ENCODE measurements at regions not wholly inside any gene's neighbourhood (a gene's known extent, or its start where the extent isn't known, plus 50 kb on each side); places are given as distances from the start of the nearest gene placed in this dataset.
"Not testable (repeated sequence)": the region's sequence is repeated elsewhere in the genome, so short reads cannot be mapped to it uniquely, and the experiment has no call there.

GRCh38 chr6:4371207-4371921 lies 236.0 kb upstream of the ECI2 start:
- DNase-seq (ENCODE audit: low read depth), result no peak

DNA sequence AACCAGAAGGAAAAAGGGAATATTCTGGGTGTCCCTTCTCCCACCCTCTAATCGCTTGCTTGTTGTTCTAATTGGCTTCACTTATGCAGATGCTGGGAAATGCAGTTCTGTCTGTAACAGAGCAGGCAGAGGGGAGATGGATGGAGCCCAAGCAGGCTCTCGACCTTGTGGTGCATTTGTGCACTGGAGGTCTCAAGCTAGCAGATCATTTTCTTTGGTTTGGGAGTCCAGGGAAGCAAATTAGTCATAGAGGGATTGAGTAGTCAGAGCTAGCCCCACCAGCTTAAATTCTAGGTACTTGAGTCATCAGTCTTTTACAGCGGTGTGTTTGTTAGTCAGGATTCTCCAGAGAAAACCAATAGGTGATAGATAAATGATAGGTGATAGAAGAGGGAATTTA lies 234.7 kb upstream of the ECI2 start:
- peak; percentile 72 for DNase-seq (ENCODE audit: low read depth)

- peak; percentile 35 for DNase-seq (ENCODE audit: low read depth)
Measured at GRCh38 chr6:4369616-4370015, 234.2 kb upstream of the ECI2 start.

GRCh38 chr6:4368649-4369048 lies 233.3 kb upstream of the ECI2 start:
- no peak for DNase-seq (ENCODE audit: low read depth)

DNA sequence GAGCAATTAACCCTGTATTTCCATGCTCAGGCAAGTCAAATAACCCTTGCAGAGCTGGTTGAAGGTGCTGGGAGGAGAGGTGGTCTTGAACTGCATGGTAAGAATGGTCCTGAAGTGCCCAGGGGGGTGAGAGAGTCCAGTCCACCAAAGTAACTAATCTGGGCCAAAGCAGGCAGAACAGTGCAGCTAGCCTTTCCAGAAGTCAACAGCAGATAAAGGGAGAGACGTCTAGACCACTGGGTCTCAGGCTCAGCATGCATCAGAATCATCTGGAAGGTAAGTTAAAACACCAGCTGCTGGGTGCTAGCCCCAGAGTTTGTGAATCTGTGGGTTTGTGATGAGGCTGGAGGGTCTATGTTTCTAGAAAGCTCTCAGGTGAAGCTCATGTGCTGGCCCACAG lies 232.3 kb upstream of the ECI2 start:
- DNase-seq (ENCODE audit: low read depth), result no peak

DNA sequence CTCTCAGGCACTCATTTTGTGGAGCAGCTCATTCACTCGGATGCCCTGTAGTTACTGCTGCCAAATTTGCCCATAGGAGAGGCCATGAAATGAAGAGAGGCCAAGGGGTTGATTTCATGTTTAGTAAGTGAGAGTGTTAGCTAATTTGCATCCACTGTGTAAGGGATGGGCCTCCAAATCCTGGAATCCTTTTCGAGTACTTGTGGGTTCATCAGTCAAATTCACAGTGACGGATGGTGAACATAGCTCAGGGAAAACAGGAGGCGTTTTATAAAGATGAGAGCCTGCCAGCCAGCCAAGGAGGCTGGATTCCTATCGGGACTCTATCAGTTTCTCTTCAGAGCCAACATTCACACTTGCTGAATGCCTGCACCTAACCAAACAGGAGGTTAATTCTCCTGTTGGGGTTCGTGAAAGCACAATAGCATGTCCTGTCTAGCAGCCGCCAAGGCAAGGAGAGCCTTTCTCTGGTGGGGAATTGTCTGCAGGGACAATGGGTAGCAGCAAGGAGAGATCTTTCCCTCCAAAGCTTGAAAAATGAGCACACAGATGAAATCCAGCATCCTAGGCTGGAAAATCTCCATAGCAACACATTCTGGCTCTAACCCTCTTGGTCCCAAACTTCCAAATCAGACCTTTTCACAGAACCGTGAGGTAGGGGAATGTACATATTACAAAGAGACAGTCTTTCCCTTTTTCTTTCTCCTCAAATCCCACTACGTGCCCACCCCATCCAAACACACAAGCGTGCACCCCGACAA lies 231.4 kb upstream of the ECI2 start:
- no peak for DNase-seq (ENCODE audit: low read depth)

GRCh38 chr6:4365686-4366085 lies 230.3 kb upstream of the ECI2 start:
- no peak for DNase-seq (ENCODE audit: low read depth)

GRCh38 chr6:4364711-4365110 lies 229.3 kb upstream of the ECI2 start:
- no peak for DNase-seq (ENCODE audit: low read depth)

DNA sequence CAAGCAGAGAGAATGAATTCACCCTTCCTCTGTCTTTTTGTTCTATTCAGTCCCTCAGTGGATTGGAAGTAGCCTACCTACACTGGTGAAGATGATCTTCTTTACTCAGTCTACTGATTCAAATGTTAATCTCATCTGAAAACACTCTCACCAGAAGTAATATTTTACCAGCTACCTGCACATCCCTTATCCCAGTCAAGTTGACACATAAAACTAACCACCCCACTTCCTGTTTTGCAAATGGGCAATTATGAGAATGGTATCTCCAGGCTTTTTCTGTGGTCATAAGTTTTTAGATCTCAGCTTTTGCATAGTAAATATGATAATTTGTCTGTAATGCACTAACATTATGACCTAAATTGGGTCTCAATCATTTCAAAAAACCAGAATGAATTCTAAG lies 228.8 kb upstream of the ECI2 start:
- no peak for DNase-seq (ENCODE audit: low read depth)

DNA sequence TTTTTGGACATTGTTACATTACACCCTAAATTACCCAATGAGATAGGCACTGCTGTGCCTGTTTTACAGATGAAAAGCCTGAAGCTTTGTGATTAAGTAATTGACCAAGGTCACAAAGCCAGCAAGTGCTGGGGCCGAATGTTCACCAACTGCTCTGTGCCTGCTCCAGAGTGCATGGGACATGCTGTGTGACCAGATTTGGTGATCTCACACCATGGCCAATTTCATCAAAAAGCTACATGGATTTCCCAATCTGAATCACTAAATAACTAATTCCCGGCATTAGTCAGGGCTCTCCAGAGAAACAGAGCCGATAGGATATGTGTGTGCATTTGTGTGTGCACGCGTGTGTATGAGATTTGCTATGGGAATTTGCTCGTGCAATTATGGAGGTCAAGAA lies 228.3 kb upstream of the ECI2 start:
- no peak for DNase-seq (ENCODE audit: low read depth)

DNA sequence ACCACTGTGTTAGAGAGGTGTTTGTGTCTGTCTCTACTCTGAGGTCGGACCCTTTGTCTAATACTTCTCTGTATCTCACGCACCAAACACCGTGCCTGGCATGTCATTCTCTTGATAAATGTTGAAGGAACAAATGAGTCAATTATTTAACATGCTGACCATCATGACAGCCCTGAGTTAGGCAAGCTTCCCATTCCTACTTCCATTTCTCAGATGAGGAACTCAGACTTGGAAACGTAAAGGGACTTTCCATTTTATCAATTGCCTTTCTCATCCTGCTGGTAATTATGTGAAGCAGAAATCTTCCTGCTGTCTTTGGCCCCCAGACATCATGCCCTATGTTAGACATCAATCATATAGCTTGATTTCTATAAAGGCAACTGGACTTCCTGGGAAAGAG lies 227.0 kb upstream of the ECI2 start:
- no peak for DNase-seq (ENCODE audit: low read depth)

DNA sequence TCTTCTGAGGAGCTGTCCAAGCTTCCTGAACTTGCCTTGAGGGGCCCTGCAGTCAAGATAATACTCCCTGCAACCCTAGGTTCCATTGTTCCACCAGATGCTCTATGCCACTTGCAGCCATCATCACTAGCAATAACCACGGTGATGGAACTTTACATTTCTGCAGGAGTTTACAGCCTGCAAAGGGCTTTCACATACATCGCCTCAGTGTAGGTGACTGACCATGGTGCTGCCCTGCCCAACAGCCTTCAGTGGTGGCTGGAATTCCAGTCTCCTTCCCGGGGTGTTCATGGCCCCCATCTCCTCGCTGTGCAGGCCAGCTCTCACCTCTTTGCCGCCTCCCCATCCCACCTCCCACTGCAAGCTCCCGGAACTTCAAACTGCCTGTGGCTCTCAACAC lies 225.5 kb upstream of the ECI2 start:
- no peak for DNase-seq (ENCODE audit: low read depth)

- no peak for DNase-seq (ENCODE audit: low read depth)
Measured at GRCh38 chr6:4359108-4359730, 223.8 kb upstream of the ECI2 start.

DNA sequence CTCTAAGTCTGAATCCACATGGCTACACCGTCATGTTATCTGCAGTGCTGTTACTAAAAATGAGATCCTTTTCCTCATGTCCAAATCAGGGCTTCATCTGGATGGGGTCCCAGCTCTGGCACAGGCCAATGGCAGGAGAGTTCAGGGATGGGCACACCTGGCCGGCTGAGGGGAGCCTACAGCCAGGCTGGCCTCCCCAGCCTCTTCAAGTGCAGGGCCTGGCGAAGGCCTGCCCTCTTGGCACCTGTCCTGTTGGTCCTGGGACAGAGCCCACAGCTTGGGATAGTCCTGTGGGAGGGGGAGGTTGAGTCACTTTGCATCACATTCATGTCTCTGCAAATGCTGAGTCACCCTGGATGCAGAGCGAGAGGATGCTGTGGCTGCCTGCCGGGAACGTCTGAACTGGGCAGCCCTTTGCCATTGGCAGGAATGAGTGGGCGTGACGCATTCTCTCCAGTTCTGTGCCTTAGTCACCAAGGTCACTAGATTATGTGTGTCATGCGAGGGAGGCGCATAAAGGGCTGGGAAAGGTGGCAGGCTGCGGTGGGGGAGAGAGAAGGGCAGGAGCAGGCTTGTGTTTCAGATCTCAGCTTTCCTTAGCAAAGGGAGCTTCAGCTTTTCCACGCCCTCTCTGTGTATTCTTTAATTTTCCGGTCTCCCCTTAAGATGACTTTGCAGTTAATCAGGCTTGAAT lies 223.2 kb upstream of the ECI2 start:
- peak; percentile 98 for DNase-seq (ENCODE audit: low read depth)

DNA sequence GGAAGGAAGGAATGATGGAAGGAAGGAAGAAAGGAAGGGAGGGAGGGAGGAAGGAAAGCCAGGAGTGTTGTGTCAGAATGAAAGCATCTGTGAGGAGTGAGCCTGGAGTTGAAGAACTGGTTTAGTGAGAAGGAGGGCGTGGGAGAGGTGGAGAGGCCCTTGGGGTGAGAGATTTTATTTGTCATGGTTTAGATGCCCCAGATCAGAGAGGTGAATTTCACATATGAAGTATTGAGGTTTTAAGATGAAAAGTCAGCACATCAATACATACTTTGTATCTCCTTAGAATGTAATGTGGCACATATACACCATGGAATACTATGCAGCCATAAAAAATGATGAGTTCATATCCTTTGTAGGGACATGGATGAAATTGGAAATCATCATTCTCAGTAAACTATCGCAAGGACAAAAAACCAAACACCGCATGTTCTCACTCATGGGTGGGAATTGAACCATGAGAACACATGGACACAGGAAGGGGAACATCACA lies 222.3 kb upstream of the ECI2 start:
- not testable (repeated sequence) for DNase-seq (ENCODE audit: low read depth)

DNA sequence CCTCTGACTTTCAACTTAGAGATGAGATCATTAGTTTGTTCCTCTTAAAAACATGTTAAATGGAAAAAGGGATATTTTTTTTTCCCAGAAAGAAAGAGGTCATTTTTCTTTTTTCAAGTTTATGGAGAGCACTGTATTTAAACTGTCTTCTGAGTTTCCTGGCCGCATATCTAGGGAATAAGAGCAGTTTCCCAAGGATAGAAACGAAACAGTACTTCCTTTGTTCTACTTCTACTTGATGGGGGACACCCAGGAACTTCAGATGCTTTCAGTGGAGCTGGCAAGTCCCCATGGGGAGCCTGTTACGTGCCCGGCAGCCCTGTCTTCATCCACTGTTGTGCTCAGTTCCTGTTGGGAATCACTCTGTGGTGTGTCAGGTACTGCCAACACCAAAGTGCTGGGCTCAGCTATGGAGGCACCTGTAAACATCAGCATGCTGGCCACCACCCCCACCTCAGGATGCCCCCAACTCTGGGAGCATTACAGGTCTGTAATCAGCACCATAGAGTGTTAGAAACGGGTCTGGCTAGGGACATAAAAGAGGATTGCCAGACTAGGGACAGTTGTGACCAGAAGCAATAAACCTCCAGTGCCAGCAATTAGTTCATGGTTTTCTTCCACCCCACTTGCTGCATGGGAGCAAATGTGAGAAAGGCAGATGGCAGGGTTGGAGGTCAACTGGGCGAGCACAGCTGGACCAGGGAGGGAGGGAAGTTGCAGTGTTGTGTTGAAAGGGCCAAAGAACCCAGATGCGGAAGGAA lies 221.7 kb upstream of the ECI2 start:
- DNase-seq (ENCODE audit: low read depth), result no peak

GRCh38 chr6:4355241-4355640 lies 219.9 kb upstream of the ECI2 start:
- peak; percentile 24 for DNase-seq (ENCODE audit: low read depth)

- no peak for DNase-seq (ENCODE audit: low read depth)
Measured at GRCh38 chr6:4354181-4354580, 218.8 kb upstream of the ECI2 start.

DNA sequence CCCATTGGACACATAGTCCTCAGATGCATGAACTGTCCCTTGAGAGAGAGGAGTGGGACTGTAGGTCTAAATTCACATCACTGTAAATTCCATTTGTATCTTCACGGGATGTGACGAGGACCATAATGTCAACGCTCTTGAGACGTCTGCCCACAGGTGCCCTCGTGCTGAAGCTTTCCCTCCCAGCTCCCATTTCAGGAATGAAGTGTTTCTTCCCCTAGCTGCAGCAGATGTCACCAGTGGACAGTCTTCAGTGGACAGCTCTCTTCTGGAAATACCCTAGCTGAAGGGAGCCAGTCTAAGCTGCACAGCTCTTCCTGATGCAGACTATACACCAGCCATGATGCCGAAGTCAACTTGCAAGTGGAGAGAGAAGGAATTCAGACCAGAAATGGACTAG lies 217.4 kb upstream of the ECI2 start:
- DNase-seq (ENCODE audit: low read depth), result no peak

- no peak for DNase-seq (ENCODE audit: low read depth)
Measured at GRCh38 chr6:4352322-4352669, 216.9 kb upstream of the ECI2 start.

GRCh38 chr6:4351520-4352321 lies 216.3 kb upstream of the ECI2 start:
- DNase-seq (ENCODE audit: low read depth), result peak; percentile 81

Data from fibroblast of the conjunctiva (primary cell).